DND-41 (cell line): ENCODE measurements at regions not wholly inside any gene's neighbourhood (a gene's known extent, or its start where the extent isn't known, plus 50 kb on each side); places are given as distances from the start of the nearest gene placed in this dataset.

ENCODE experiments used
- ATAC-seq: fragments of 200-7000 bp; cut with Tn5 transposase; 3 replicates; pipeline ENCODE4 v1.9.1; 2021; ENCODE audit warnings: low read depth; ENCODE audit not compliant: insufficient read depth
- DNase-seq: peaks from one replicate; pipeline ENCODE4 v3.0.0-alpha.2; 2020
- H2AFZ ChIP-seq: 2 replicates; pipeline ENCODE4 v1.6.0; 2012; ENCODE audit warnings: low read depth, low read length
- H3K27ac ChIP-seq: 2 replicates; pipeline ENCODE4 v1.5.1; 2012; ENCODE audit warnings: low read length, inconsistent platforms
- H3K27me3 ChIP-seq: fragments of 200-600 bp; sonication (generic); 2 replicates; pipeline ENCODE4 v1.6.0; 2012; ENCODE audit warnings: low read length, mild to moderate bottlenecking, inconsistent platforms; ENCODE audit not compliant: insufficient read depth, poor library complexity
- H3K36me3 ChIP-seq: 2 replicates; pipeline ENCODE4 v1.5.1; 2012; ENCODE audit warnings: low read length, inconsistent platforms; ENCODE audit not compliant: insufficient read depth
- H3K4me1 ChIP-seq: 2 replicates; pipeline ENCODE4 v1.5.1; 2012; ENCODE audit warnings: mild to moderate bottlenecking, low read length; ENCODE audit not compliant: insufficient read depth
- H3K4me2 ChIP-seq: 2 replicates; pipeline ENCODE4 v1.6.0; 2012; ENCODE audit warnings: mild to moderate bottlenecking, moderate library complexity, low read length, inconsistent platforms; ENCODE audit not compliant: insufficient read depth
- H3K4me3 ChIP-seq, 2 experiments: fragments of 200-600 bp in 1 of 2; shearing (Covaris generic) in 1 of 2; 2 replicates each; pipeline ENCODE4 v1.5.1; 2012 to 2016; ENCODE audit warnings: inconsistent platforms in 2 of 2, low read length in 2 of 2, mild to moderate bottlenecking in 2 of 2, low read depth in 1 of 2, moderate library complexity in 1 of 2
- H3K79me2 ChIP-seq: 2 replicates; pipeline ENCODE4 v1.6.0; 2012; ENCODE audit warnings: low read length, inconsistent platforms; ENCODE audit not compliant: insufficient read depth
- H3K9ac ChIP-seq: 2 replicates; pipeline ENCODE4 v1.6.0; 2012; ENCODE audit warnings: low read depth, mild to moderate bottlenecking, inconsistent platforms, low read length, moderate library complexity
- H3K9me3 ChIP-seq: 2 replicates; pipeline ENCODE4 v1.5.1; 2012; ENCODE audit warnings: low read length, moderate library complexity, mild to moderate bottlenecking, inconsistent platforms; ENCODE audit not compliant: insufficient read depth, severe bottlenecking
- H4K20me1 ChIP-seq: 2 replicates; pipeline ENCODE4 v1.6.0; 2012; ENCODE audit warnings: low read length; ENCODE audit not compliant: insufficient read depth
- EZH2 ChIP-seq: IDR thresholded peaks from 3 replicates; pipeline ENCODE4 v1.6.1; 2012; ENCODE audit warnings: borderline replicate concordance, low read depth, mild to moderate bottlenecking, moderate library complexity, low read length, inconsistent platforms; ENCODE audit not compliant: severe bottlenecking
- TF ChIP-seq, protein P1 (sequence below): IDR thresholded peaks from 2 replicates; pipeline ENCODE4 v1.5.1; 2012; ENCODE audit warnings: borderline replicate concordance, low read length, moderate library complexity, mild to moderate bottlenecking; ENCODE audit not compliant: poor library complexity, severe bottlenecking; ENCODE audit errors: extremely low read depth

DNA sequence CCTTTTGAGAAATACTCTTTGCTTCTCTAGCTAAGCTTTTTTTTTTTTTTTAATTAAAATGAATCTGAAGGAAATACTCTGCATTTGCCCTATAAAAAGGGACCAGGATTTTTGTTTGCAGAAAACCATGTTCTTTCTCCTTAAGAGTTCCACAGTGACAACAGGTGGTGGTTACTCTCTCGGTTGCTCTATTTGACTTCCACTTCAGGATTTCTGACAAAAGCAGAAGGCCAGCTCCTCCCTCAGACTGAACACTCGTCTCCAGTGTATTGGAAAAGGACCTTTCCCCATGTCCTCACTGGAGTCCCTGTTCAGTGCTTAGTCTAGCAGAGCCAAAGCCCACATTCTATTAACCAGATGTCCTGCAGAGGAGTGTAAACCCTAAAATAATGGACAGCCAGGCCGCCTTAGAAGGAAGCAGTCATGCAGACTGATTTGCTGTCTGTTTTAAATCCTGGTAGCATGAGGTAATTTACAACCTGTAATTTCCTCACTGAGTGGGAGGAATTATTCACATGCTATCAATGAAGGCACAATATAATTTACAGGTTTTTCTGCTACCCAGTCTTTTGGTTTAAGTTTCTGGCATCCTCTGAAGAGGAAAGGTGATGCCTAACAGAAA is 599.3 kb downstream of the PYDC2 start:
- H3K4me2 ChIP-seq, result no peak overlapping the region
- no peak overlapping the region for H2AFZ ChIP-seq
- H3K27ac ChIP-seq, result no peak overlapping the region
- no peaks in the 10 kb centered on the region for H3K4me1 ChIP-seq
- DNase-seq (no peak), ATAC-seq (no peak)
- H3K9me3 ChIP-seq, result no peaks in the 10 kb centered on the region
- H3K36me3 ChIP-seq, result no peaks in the 10 kb centered on the region
- H3K79me2 ChIP-seq, result no peaks in the 10 kb centered on the region
- H3K9ac ChIP-seq, result no peak overlapping the region
- no peaks in the 10 kb centered on the region for H4K20me1 ChIP-seq
- H3K4me3 ChIP-seq, result no peak overlapping the region
- TF ChIP-seq, protein P1, sequence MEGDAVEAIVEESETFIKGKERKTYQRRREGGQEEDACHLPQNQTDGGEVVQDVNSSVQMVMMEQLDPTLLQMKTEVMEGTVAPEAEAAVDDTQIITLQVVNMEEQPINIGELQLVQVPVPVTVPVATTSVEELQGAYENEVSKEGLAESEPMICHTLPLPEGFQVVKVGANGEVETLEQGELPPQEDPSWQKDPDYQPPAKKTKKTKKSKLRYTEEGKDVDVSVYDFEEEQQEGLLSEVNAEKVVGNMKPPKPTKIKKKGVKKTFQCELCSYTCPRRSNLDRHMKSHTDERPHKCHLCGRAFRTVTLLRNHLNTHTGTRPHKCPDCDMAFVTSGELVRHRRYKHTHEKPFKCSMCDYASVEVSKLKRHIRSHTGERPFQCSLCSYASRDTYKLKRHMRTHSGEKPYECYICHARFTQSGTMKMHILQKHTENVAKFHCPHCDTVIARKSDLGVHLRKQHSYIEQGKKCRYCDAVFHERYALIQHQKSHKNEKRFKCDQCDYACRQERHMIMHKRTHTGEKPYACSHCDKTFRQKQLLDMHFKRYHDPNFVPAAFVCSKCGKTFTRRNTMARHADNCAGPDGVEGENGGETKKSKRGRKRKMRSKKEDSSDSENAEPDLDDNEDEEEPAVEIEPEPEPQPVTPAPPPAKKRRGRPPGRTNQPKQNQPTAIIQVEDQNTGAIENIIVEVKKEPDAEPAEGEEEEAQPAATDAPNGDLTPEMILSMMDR, result no peak
- TF ChIP-seq EZH2, result no peak
- H3K27me3 ChIP-seq, result no peaks in the 10 kb centered on the region

DNA sequence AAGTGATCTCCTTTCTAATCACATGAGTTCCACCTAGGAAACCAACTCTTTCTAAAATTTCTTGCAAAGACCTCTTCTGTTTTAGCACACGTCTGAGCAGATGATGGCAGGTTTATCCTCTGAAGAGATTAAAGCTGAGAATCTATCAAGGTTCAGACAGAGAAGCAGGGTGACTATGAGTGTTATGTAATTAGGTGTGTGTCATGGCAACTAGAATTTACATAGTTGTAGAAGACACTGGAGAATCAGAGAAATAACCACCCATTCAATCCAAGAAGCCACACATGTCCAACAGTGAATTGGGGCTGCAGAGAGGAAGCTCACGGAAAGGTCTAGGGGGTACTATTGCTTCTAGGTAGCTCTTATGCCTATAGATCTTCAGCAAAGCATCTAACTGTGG is 600.5 kb downstream of the PYDC2 start:
- ATAC-seq (no peak), DNase-seq (no peak)
- Histone ChIP-seq H3K4me2 (no peak overlapping the region), H3K36me3 (no peaks in the 10 kb centered on the region), H2AFZ (no peak overlapping the region), H3K79me2 (no peaks in the 10 kb centered on the region), H3K4me1 (no peaks in the 10 kb centered on the region), H3K4me3 (no peak overlapping the region), H3K27me3 (no peaks in the 10 kb centered on the region), H3K9ac (no peak overlapping the region), H3K9me3 (no peaks in the 10 kb centered on the region), H4K20me1 (no peaks in the 10 kb centered on the region), H3K27ac (no peak overlapping the region)
- no peak for TF ChIP-seq EZH2
- TF ChIP-seq, protein P1, result no peak

DNA sequence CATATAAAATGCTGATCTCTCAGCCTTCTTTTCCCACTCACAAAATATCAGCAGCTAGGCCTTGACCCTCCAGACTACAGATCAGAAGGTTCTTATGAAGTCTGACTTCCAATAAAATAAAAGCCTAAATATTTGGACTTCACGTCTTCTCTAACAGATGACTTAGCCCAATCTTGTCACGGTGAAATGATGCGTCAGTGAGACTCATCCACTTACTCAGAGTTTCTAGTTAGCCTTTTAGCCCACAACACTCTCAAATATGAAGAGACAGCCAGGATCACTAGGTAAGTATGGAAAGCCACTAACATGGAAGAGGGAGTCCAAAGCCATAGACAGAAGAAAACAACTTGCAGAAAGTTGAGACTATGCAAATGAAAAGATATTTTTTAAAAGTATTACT is 601.2 kb downstream of the PYDC2 start:
- H3K27ac ChIP-seq, result no peak overlapping the region
- no peaks in the 10 kb centered on the region for H3K4me1 ChIP-seq
- no peak overlapping the region for H3K9ac ChIP-seq
- no peak for TF ChIP-seq EZH2
- TF ChIP-seq, protein P1, result no peak
- no peak overlapping the region for H3K4me3 ChIP-seq
- no peaks in the 10 kb centered on the region for H3K79me2 ChIP-seq
- no peaks in the 10 kb centered on the region for H3K27me3 ChIP-seq
- H3K4me2 ChIP-seq, result no peak overlapping the region
- ATAC-seq, result no peak
- no peak overlapping the region for H2AFZ ChIP-seq
- DNase-seq, result no peak
- no peaks in the 10 kb centered on the region for H4K20me1 ChIP-seq
- H3K36me3 ChIP-seq, result no peaks in the 10 kb centered on the region
- H3K9me3 ChIP-seq, result no peaks in the 10 kb centered on the region
